ENCODE measurements at regions not wholly inside any gene's neighbourhood (a gene's known extent, or its start where the extent isn't known, plus 50 kb on each side); places are given as distances from the start of the nearest gene placed in this dataset.

- TF ChIP-seq CTCF (IDR thresholded peaks at IDR 0.05), result no peak
- no peak for TF ChIP-seq EZH2phosphoT487 (IDR thresholded peaks at IDR 0.05)
Measured at GRCh38 chr5:2003206-2003605, 120.5 kb upstream of the IRX4 start.

Measured in neural progenitor cell (in vitro differentiated cells).